K562 (cell line): ENCODE measurements at regions not wholly inside any gene's neighbourhood (a gene's known extent, or its start where the extent isn't known, plus 50 kb on each side); places are given as distances from the start of the nearest gene placed in this dataset.

Source experiments
- ATF3 ChIP-seq, 2 experiments: fragments of 450-650 bp in 1 of 2; sonication (generic) in 1 of 2; formaldehyde crosslinking in 1 of 2; IDR thresholded peaks in 1 of 2; conservative IDR thresholded peaks in 1 of 2; 2 replicates each; pipeline versions ENCODE4 v1.6.1 to v1.8.1; 2016 to 2023; ENCODE audit warnings: mild to moderate bottlenecking in 2 of 2, moderate library complexity in 2 of 2, inconsistent platforms in 1 of 2, missing genetic modification reagents in 1 of 2
- BCL6 ChIP-seq: fragments of 250-450 bp; sonication (Bioruptor Pico); IDR thresholded peaks from 2 replicates; pipeline ENCODE4 v1.4.0; 2020
- CEBPZ ChIP-seq: fragments of 150-350 bp; IDR thresholded peaks from 2 replicates; pipeline ENCODE4 v1.6.1; 2014; ENCODE audit warnings: low read depth, mild to moderate bottlenecking, low read length, borderline replicate concordance
- CREB1 ChIP-seq, 2 experiments: sonication (generic) in 1 of 2; formaldehyde crosslinking in 1 of 2; IDR thresholded peaks; 2 replicates each; pipeline versions ENCODE4 v1.6.1 to v1.8.0; 2012 to 2022; ENCODE audit warnings: inconsistent platforms in 1 of 2, mild to moderate bottlenecking in 1 of 2, missing genetic modification reagents in 1 of 2, moderate library complexity in 1 of 2
- DMBX1 ChIP-seq: fragments of 250-450 bp; sonication (Bioruptor Pico); IDR thresholded peaks from 2 replicates; pipeline ENCODE4 v1.8.0; 2022; ENCODE audit warnings: inconsistent platforms, mild to moderate bottlenecking, moderate library complexity, borderline replicate concordance
- MAFG ChIP-seq: fragments of 450-650 bp; conservative IDR thresholded peaks from 2 replicates; pipeline ENCODE4 v1.6.1; 2016; ENCODE audit warnings: missing genetic modification characterization, missing compliant biosample characterization
- POLR2AphosphoS2 ChIP-seq: IDR thresholded peaks from 2 replicates; pipeline ENCODE4 v1.6.1; 2012; ENCODE audit warnings: low read length, improper control_type of control experiment
- TEAD1 ChIP-seq, 2 experiments: fragments of 450-650 bp in 1 of 2; sonication (generic) in 1 of 2; formaldehyde crosslinking; IDR thresholded peaks; 2 replicates each; pipeline versions ENCODE4 v1.4.0 to v1.8.0; 2020 to 2022; ENCODE audit warnings: mild to moderate bottlenecking in 2 of 2, missing genetic modification reagents in 1 of 2
- ZBTB5 ChIP-seq: fragments of 450-650 bp; IDR thresholded peaks from 2 replicates; pipeline ENCODE4 v1.6.1; 2017; ENCODE audit warnings: antibody characterized with exemption
- ZNF197 ChIP-seq: fragments of 200-800 bp; sonication (Bioruptor generic); IDR thresholded peaks from 2 replicates; pipeline ENCODE4 v1.6.1; 2016; ENCODE audit warnings: low read depth, missing genetic modification characterization, missing compliant biosample characterization
- ZNF232 ChIP-seq: sonication (generic); formaldehyde crosslinking; IDR thresholded peaks from 2 replicates; pipeline ENCODE4 v1.8.0; 2022; ENCODE audit warnings: mild to moderate bottlenecking, missing genetic modification reagents
- ZNF398 ChIP-seq: fragments of 250-450 bp; sonication (Bioruptor Pico); IDR thresholded peaks from 2 replicates; pipeline ENCODE4 v1.8.0; 2021; ENCODE audit warnings: moderate library complexity, mild to moderate bottlenecking, inconsistent platforms
- ZNF445 ChIP-seq: fragments of 250-450 bp; sonication (Bioruptor Pico); IDR thresholded peaks from 2 replicates; pipeline ENCODE4 v1.4.0; 2020; ENCODE audit warnings: low read depth, mild to moderate bottlenecking, moderate library complexity
- ZNF584 ChIP-seq: fragments of 200-800 bp; sonication (Bioruptor generic); IDR thresholded peaks from 2 replicates; pipeline ENCODE4 v1.6.1; 2016; ENCODE audit warnings: low read depth, mild to moderate bottlenecking, missing genetic modification characterization, missing compliant biosample characterization
- ZNF830 ChIP-seq: fragments of 250-450 bp; sonication (Bioruptor Pico); IDR thresholded peaks from 2 replicates; pipeline ENCODE4 v1.5.0; 2021; ENCODE audit warnings: mild to moderate bottlenecking

GRCh38 chr1:222465211-222466041 is 82.5 kb downstream of the HHIPL2 start (continued):
- TF ChIP-seq CEBPZ (no peak), ZNF197 (CRISPR knock-in tag) (no peak), ZNF398 (CRISPR knock-in tag) (no peak), CREB1 (IDR thresholded peaks at IDR 0.05) (peak; percentile 46; the same call in 1 of the 2 replicates), CREB1 (CRISPR knock-in tag; IDR thresholded peaks at IDR 0.05) (peak; percentile 85), BCL6 (CRISPR knock-in tag) (0 out of 2 replicates have a peak, but pooled peaks have one; percentile 8), ZNF584 (CRISPR knock-in tag) (0 out of 2 replicates have a peak, but pooled peaks have one; percentile 50), ZBTB5 (no peak), DMBX1 (peak; percentile 87; the same call in 1 of the 2 replicates), ZNF232 (CRISPR knock-in tag) (no peak), TEAD1 (CRISPR knock-in tag; IDR thresholded peaks at IDR 0.05) (peak; percentile 50 to 96; a peak in 3 of 4 replicates), POLR2AphosphoS2 (no peak), MAFG (no peak), ZNF830 (no peak), ZNF445 (CRISPR knock-in tag) (no peak), ATF3 (IDR thresholded peaks at IDR 0.05) (no peak), ATF3 (CRISPR knock-in tag; conservative IDR thresholded peaks at IDR 0.05) (peak; percentile 90)
